Progenitor cell of endocrine pancreas (in vitro differentiated cells): ENCODE measurements at regions not wholly inside any gene's neighbourhood (a gene's known extent, or its start where the extent isn't known, plus 50 kb on each side); places are given as distances from the start of the nearest gene placed in this dataset.

Experiments
- DNase-seq: peaks from one replicate; pipeline ENCODE4 v3.0.0; 2021; ENCODE audit warnings: low spot score; ENCODE audit not compliant: unreplicated experiment
- H3K27ac Mint-ChIP-seq: 2 replicates; pipeline ENCODE4 v1.8.0; 2021; ENCODE audit warnings: mild to moderate bottlenecking, moderate library complexity, mixed read lengths
- H3K27me3 Mint-ChIP-seq: 2 replicates; pipeline ENCODE4 v1.8.0; 2021; ENCODE audit warnings: mixed read lengths
- H3K36me3 Mint-ChIP-seq: 2 replicates; pipeline ENCODE4 v1.8.0; 2022; ENCODE audit warnings: mixed read lengths; ENCODE audit not compliant: insufficient read depth
- H3K4me1 Mint-ChIP-seq: 2 replicates; pipeline ENCODE4 v1.8.0; 2021; ENCODE audit warnings: low read depth, mixed read lengths
- H3K4me3 Mint-ChIP-seq: 2 replicates; pipeline ENCODE4 v1.8.0; 2021; ENCODE audit warnings: low read depth, mild to moderate bottlenecking, moderate library complexity, mixed read lengths
- H3K9me3 Mint-ChIP-seq: 2 replicates; pipeline ENCODE4 v1.8.0; 2021; ENCODE audit warnings: low read depth, mixed read lengths
- CTCF ChIP-seq: fragments of 200-600 bp; sonication (generic); IDR thresholded peaks from one replicate; pipeline ENCODE4 v1.5.0; 2021; ENCODE audit warnings: antibody characterized with exemption, mild to moderate bottlenecking; ENCODE audit not compliant: unreplicated experiment

GRCh38 chr12:28618772-28619171 lies 428.5 kb downstream of the CCDC91 start:
- no peaks in the 10 kb centered on the region for H3K36me3 Mint-ChIP-seq
- TF ChIP-seq CTCF: no peak
- no peaks in the 10 kb centered on the region for H3K4me1 Mint-ChIP-seq
- no peaks in the 10 kb centered on the region for H3K27me3 Mint-ChIP-seq
- H3K4me3 Mint-ChIP-seq: no peak overlapping the region
- no peak overlapping the region for H3K27ac Mint-ChIP-seq
- no peak for DNase-seq
- peaks cover 7% of the 10 kb centered on the region for H3K9me3 Mint-ChIP-seq

GRCh38 chr12:28620281-28620680 lies 430.0 kb downstream of the CCDC91 start:
- H3K36me3 Mint-ChIP-seq: no peaks in the 10 kb centered on the region
- H3K27ac Mint-ChIP-seq: no peak overlapping the region
- no peak for DNase-seq
- no peaks in the 10 kb centered on the region for H3K4me1 Mint-ChIP-seq
- peaks cover 7% of the 10 kb centered on the region for H3K9me3 Mint-ChIP-seq
- TF ChIP-seq CTCF: no peak
- no peak overlapping the region for H3K4me3 Mint-ChIP-seq
- no peaks in the 10 kb centered on the region for H3K27me3 Mint-ChIP-seq

- no peak for TF ChIP-seq CTCF
- no peak overlapping the region for H3K27ac Mint-ChIP-seq
- no peak for DNase-seq
- no peaks in the 10 kb centered on the region for H3K4me1 Mint-ChIP-seq
- no peaks in the 10 kb centered on the region for H3K36me3 Mint-ChIP-seq
- H3K27me3 Mint-ChIP-seq: no peaks in the 10 kb centered on the region
- H3K9me3 Mint-ChIP-seq: no peaks in the 10 kb centered on the region
- no peak overlapping the region for H3K4me3 Mint-ChIP-seq
Observed at GRCh38 chr12:28622406-28622805, 432.1 kb downstream of the CCDC91 start.

GRCh38 chr12:28626504-28626903 lies 436.2 kb downstream of the CCDC91 start:
- no peak for DNase-seq
- Mint-ChIP-seq H3K9me3 (no peaks in the 10 kb centered on the region), H3K27me3 (no peaks in the 10 kb centered on the region), H3K36me3 (no peaks in the 10 kb centered on the region), H3K27ac (no peak overlapping the region), H3K4me3 (no peak overlapping the region), H3K4me1 (no peaks in the 10 kb centered on the region)
- TF ChIP-seq CTCF: no peak

GRCh38 chr12:28629691-28630090 lies 439.4 kb downstream of the CCDC91 start:
- Mint-ChIP-seq H3K27ac (no peak overlapping the region), H3K27me3 (no peaks in the 10 kb centered on the region), H3K4me1 (no peaks in the 10 kb centered on the region), H3K9me3 (no peaks in the 10 kb centered on the region), H3K36me3 (no peaks in the 10 kb centered on the region), H3K4me3 (no peak overlapping the region)
- DNase-seq: no peak
- TF ChIP-seq CTCF: no peak
